ENCODE measurements at regions not wholly inside any gene's neighbourhood (a gene's known extent, or its start where the extent isn't known, plus 50 kb on each side); places are given as distances from the start of the nearest gene placed in this dataset.

- no peaks in the 10 kb centered on the region for H3K4me1 ChIP-seq (ENCODE audit: insufficient read depth)
- no peak for DNase-seq
These were observed 126.5 kb downstream of the GALR1 start for GRCh38 chr18:77376043-77376732.

DNA sequence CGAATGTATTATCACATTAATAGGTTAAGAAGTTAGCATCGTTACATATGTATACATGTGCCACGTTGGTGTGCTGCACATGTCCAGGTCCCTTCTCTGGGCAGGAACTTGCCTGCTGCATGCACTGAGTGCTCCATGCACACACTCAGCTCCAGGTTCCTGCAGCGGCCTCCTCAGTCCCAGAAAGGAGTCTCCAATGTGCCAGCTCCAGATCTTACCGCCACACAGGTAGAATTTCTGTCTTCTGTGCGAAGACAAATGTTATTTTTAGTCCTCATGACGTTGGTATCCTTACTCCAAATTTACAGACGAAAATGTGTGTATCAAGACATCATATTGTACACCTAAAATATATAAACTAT lies 127.1 kb downstream of the GALR1 start:
- H3K4me3 ChIP-seq, result no peak overlapping the region
- 40 to 43% methylated on average over 8 of the region's 8 CpGs for WGBS, 2 experiments (ENCODE audit: low coverage in 1 of 2, low lambda C conversion rate in 2 of 2, missing lambda C conversion rate in 2 of 2)
- in situ Hi-C loops (cut with MboI), result no loop called here
- H3K27me3 ChIP-seq (replicated peaks; ENCODE audit: insufficient read depth), result no peaks in the 10 kb centered on the region
- no peaks in the 10 kb centered on the region for H3K4me1 ChIP-seq (ENCODE audit: insufficient read depth)
- no peak overlapping the region for H2AFZ ChIP-seq
- H3K27ac ChIP-seq, result no peak overlapping the region
- no peak for DNase-seq
- no peak overlapping the region for H3K9ac ChIP-seq
- TF ChIP-seq EZH2phosphoT487 (IDR thresholded peaks at IDR 0.05; ENCODE audit: insufficient read depth, low read depth) (no peak), EZH2 (IDR thresholded peaks at IDR 0.05; ENCODE audit: insufficient read depth, poor library complexity, severe bottlenecking) (no peak)
- H3K9me3 ChIP-seq (ENCODE audit: low read depth), result no peaks in the 10 kb centered on the region
- no peaks in the 10 kb centered on the region for H4K20me1 ChIP-seq (ENCODE audit: insufficient read depth)
- no peaks in the 10 kb centered on the region for H3F3A ChIP-seq (ENCODE audit: insufficient read depth)
- no peaks in the 10 kb centered on the region for H3K79me2 ChIP-seq (ENCODE audit: insufficient read depth)
- H3K36me3 ChIP-seq (ENCODE audit: low read depth), result no peaks in the 10 kb centered on the region
- H3K4me2 ChIP-seq (ENCODE audit: unreplicated experiment), result no peak overlapping the region
- H3K9me2 ChIP-seq (ENCODE audit: insufficient read depth), result no peaks in the 10 kb centered on the region

More at GRCh38 chr18:77376043-77376732, 126.5 kb downstream of the GALR1 start:
- in situ Hi-C loops (cut with MboI), result no loop called here
- Histone ChIP-seq H3K79me2 (ENCODE audit: insufficient read depth) (no peaks in the 10 kb centered on the region), H4K20me1 (ENCODE audit: insufficient read depth) (no peaks in the 10 kb centered on the region), H2AFZ (no peak overlapping the region), H3K4me3 (no peak overlapping the region), H3K27ac (no peak overlapping the region), H3K9me2 (ENCODE audit: insufficient read depth) (no peaks in the 10 kb centered on the region), H3K4me2 (ENCODE audit: unreplicated experiment) (no peak overlapping the region), H3K9me3 (ENCODE audit: low read depth) (no peaks in the 10 kb centered on the region), H3K36me3 (ENCODE audit: low read depth) (no peaks in the 10 kb centered on the region), H3F3A (ENCODE audit: insufficient read depth) (no peaks in the 10 kb centered on the region), H3K9ac (no peak overlapping the region), H3K27me3 (replicated peaks; ENCODE audit: insufficient read depth) (no peaks in the 10 kb centered on the region)
- TF ChIP-seq EZH2phosphoT487 (IDR thresholded peaks at IDR 0.05; ENCODE audit: insufficient read depth, low read depth) (no peak), EZH2 (IDR thresholded peaks at IDR 0.05; ENCODE audit: insufficient read depth, poor library complexity, severe bottlenecking) (no peak)
- 73% methylated on average over 29 of the region's 29 CpGs for WGBS, 2 experiments (ENCODE audit: low coverage in 1 of 2, low lambda C conversion rate in 2 of 2, missing lambda C conversion rate in 2 of 2)

DNA sequence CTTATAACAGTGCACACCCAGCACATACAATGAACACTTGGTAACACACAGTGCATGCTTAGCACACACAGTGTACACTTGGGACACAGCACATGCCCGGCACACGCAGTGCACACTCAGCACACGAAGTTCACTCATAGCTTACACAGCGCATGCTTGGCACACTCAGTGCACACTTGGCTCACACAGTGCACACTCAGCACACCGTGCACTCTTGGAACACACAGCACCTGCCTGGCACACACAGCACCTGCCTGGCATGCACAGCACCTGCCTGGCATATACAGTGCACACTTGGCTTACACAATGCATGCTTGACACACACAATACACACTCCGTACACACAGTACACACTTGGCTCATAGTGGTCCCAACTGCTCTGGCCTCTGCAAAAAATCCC lies 128.2 kb downstream of the GALR1 start:
- Histone ChIP-seq H3K4me2 (ENCODE audit: unreplicated experiment) (no peak overlapping the region), H3K79me2 (ENCODE audit: insufficient read depth) (no peaks in the 10 kb centered on the region), H3K27ac (no peak overlapping the region), H3K36me3 (ENCODE audit: low read depth) (no peaks in the 10 kb centered on the region), H3K4me1 (ENCODE audit: insufficient read depth) (no peaks in the 10 kb centered on the region), H3K9ac (no peak overlapping the region), H2AFZ (no peak overlapping the region), H3K27me3 (replicated peaks; ENCODE audit: insufficient read depth) (no peaks in the 10 kb centered on the region), H3K4me3 (no peak overlapping the region), H3K9me2 (ENCODE audit: insufficient read depth) (no peaks in the 10 kb centered on the region), H4K20me1 (ENCODE audit: insufficient read depth) (no peaks in the 10 kb centered on the region), H3K9me3 (ENCODE audit: low read depth) (no peaks in the 10 kb centered on the region), H3F3A (ENCODE audit: insufficient read depth) (no peaks in the 10 kb centered on the region)
- in situ Hi-C loops (cut with MboI), result no loop called here
- no peak for DNase-seq
- WGBS, 2 experiments (ENCODE audit: low coverage in 1 of 2, low lambda C conversion rate in 2 of 2, missing lambda C conversion rate in 2 of 2), result 54 to 64% methylated on average over 6 of the region's 6 CpGs
- no peak for TF ChIP-seq EZH2phosphoT487 (IDR thresholded peaks at IDR 0.05; ENCODE audit: insufficient read depth, low read depth)
- TF ChIP-seq EZH2 (IDR thresholded peaks at IDR 0.05; ENCODE audit: insufficient read depth, poor library complexity, severe bottlenecking), result no peak

DNA sequence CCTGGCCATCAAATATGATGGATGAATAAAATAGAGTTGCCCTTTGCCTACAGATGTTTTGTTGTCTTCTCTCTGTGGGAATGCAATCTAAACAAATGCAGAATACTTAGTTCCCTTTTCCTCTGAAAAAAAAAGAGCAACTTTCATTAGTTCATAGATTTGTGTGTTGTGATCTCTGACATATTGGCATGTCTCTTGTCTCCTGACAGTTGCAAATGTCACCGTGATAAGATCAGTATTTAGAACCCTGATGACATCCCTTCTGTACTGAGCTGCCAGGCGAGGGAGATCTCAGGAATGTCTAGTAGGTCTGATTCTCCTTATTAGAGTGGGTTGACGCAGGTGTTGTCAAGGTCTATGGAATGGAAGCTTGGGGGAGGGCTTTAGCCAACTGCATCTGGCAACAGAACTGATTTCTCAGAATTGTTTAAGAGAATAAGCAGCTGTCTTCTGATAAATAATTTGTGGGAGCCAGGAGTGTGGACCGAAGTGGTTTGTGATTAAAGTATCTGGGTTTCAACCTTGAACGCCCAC lies 130.4 kb downstream of the GALR1 start:
- H3F3A ChIP-seq (ENCODE audit: insufficient read depth), result no peaks in the 10 kb centered on the region
- in situ Hi-C loops (cut with MboI), result no loop called here
- TF ChIP-seq EZH2 (IDR thresholded peaks at IDR 0.05; ENCODE audit: insufficient read depth, poor library complexity, severe bottlenecking) (no peak), EZH2phosphoT487 (IDR thresholded peaks at IDR 0.05; ENCODE audit: insufficient read depth, low read depth) (no peak)
- no peak overlapping the region for H3K4me3 ChIP-seq
- 42 to 45% methylated on average over 5 of the region's 5 CpGs for WGBS, 2 experiments (ENCODE audit: low coverage in 1 of 2, low lambda C conversion rate in 2 of 2, missing lambda C conversion rate in 2 of 2)
- no peaks in the 10 kb centered on the region for H3K4me1 ChIP-seq (ENCODE audit: insufficient read depth)
- H3K27ac ChIP-seq, result no peak overlapping the region
- no peaks in the 10 kb centered on the region for H3K79me2 ChIP-seq (ENCODE audit: insufficient read depth)
- H3K9me2 ChIP-seq (ENCODE audit: insufficient read depth), result no peaks in the 10 kb centered on the region
- no peak overlapping the region for H3K4me2 ChIP-seq (ENCODE audit: unreplicated experiment)
- no peaks in the 10 kb centered on the region for H4K20me1 ChIP-seq (ENCODE audit: insufficient read depth)
- H3K36me3 ChIP-seq (ENCODE audit: low read depth), result no peaks in the 10 kb centered on the region
- H2AFZ ChIP-seq, result no peak overlapping the region
- H3K27me3 ChIP-seq (replicated peaks; ENCODE audit: insufficient read depth), result no peaks in the 10 kb centered on the region
- H3K9ac ChIP-seq, result no peak overlapping the region
- no peaks in the 10 kb centered on the region for H3K9me3 ChIP-seq (ENCODE audit: low read depth)
- no peak for DNase-seq
